ENCODE measurements at regions not wholly inside any gene's neighbourhood (a gene's known extent, or its start where the extent isn't known, plus 50 kb on each side); places are given as distances from the start of the nearest gene placed in this dataset.
"Not testable (repeated sequence)": the region's sequence is repeated elsewhere in the genome, so short reads cannot be mapped to it uniquely, and the experiment has no call there.

GRCh38 chr5:88085462-88085861 is 183.2 kb downstream of the TMEM161B start:
- Histone ChIP-seq H3K9me3 (no peaks in the 10 kb centered on the region), H3K4me1 (no peaks in the 10 kb centered on the region), H3K4me3 (no peak overlapping the region), H3K36me3 (no peaks in the 10 kb centered on the region), H3K27me3 (no peaks in the 10 kb centered on the region), H3K27ac (no peak overlapping the region)
- intact Hi-C loops (cut with DNase I; ENCODE audit: low total_unique reads) = no loop called here
- no peak for DNase-seq (ENCODE audit: low spot score in 2 of 2)
- no peak for TF ChIP-seq CTCF (IDR thresholded peaks at IDR 0.05)
- TF ChIP-seq POLR2AphosphoS5 (IDR thresholded peaks at IDR 0.05) = no peak
- TF ChIP-seq POLR2A (IDR thresholded peaks at IDR 0.05) = no peak

GRCh38 chr5:88081877-88082276 is 186.8 kb downstream of the TMEM161B start:
- TF ChIP-seq POLR2AphosphoS5 (IDR thresholded peaks at IDR 0.05) (no peak), CTCF (IDR thresholded peaks at IDR 0.05) (no peak), POLR2A (IDR thresholded peaks at IDR 0.05) (no peak)
- no peak overlapping the region for H3K4me3 ChIP-seq
- no peaks in the 10 kb centered on the region for H3K27me3 ChIP-seq
- intact Hi-C loops (cut with DNase I; ENCODE audit: low total_unique reads) = no loop called here
- H3K27ac ChIP-seq = no peak overlapping the region
- H3K9me3 ChIP-seq = peaks cover 0 to 13% of the 10 kb centered on the region in 2 donors
- no peaks in the 10 kb centered on the region for H3K36me3 ChIP-seq
- H3K4me1 ChIP-seq = no peaks in the 10 kb centered on the region
- no peak for DNase-seq (ENCODE audit: low spot score in 2 of 2)

- Histone ChIP-seq H3K9me3 (peaks cover 9 to 19% of the 10 kb centered on the region in 2 donors), H3K27me3 (no peaks in the 10 kb centered on the region), H3K4me1 (no peaks in the 10 kb centered on the region), H3K27ac (no peak overlapping the region), H3K36me3 (no peaks in the 10 kb centered on the region), H3K4me3 (no peak overlapping the region)
- intact Hi-C loops (cut with DNase I; ENCODE audit: low total_unique reads) = loop anchor here (5.0 kb wide), 1 partner anchor 53 kb away; no protein-coding TSS in a partner anchor
- DNase-seq (ENCODE audit: low spot score in 2 of 2) = no peak
- no peak for TF ChIP-seq POLR2A (IDR thresholded peaks at IDR 0.05)
- TF ChIP-seq POLR2AphosphoS5 (IDR thresholded peaks at IDR 0.05) = no peak
- no peak for TF ChIP-seq CTCF (IDR thresholded peaks at IDR 0.05)
These were observed 204.8 kb downstream of the TMEM161B start for GRCh38 chr5:88063813-88064212.

GRCh38 chr5:88060194-88060593 is 208.5 kb downstream of the TMEM161B start:
- no peak for TF ChIP-seq CTCF (IDR thresholded peaks at IDR 0.05)
- no peaks in the 10 kb centered on the region for H3K36me3 ChIP-seq
- H3K27ac ChIP-seq = no peak overlapping the region
- DNase-seq (ENCODE audit: low spot score in 2 of 2) = no peak
- intact Hi-C loops (cut with DNase I; ENCODE audit: low total_unique reads) = loop anchor here (5.0 kb wide), 1 partner anchor 57 kb away; no protein-coding TSS in a partner anchor
- H3K4me1 ChIP-seq = no peaks in the 10 kb centered on the region
- no peak overlapping the region for H3K4me3 ChIP-seq
- no peaks in the 10 kb centered on the region for H3K27me3 ChIP-seq
- peaks cover 9 to 19% of the 10 kb centered on the region in 2 donors for H3K9me3 ChIP-seq

GRCh38 chr5:88058625-88059024 is 210.0 kb downstream of the TMEM161B start:
- TF ChIP-seq CTCF (IDR thresholded peaks at IDR 0.05) = no peak
- TF ChIP-seq POLR2A (IDR thresholded peaks at IDR 0.05) = no peak
- no peaks in the 10 kb centered on the region for H3K27me3 ChIP-seq
- H3K9me3 ChIP-seq = peaks cover 9 to 19% of the 10 kb centered on the region in 2 donors
- DNase-seq (ENCODE audit: low spot score in 2 of 2) = no peak
- intact Hi-C loops (cut with DNase I; ENCODE audit: low total_unique reads) = no loop called here
- no peaks in the 10 kb centered on the region for H3K4me1 ChIP-seq
- H3K27ac ChIP-seq = no peak overlapping the region
- H3K4me3 ChIP-seq = no peak overlapping the region
- H3K36me3 ChIP-seq = no peaks in the 10 kb centered on the region

- intact Hi-C loops (cut with DNase I; ENCODE audit: low total_unique reads); H3K27me3 ChIP-seq; H3K36me3 ChIP-seq; H3K27ac ChIP-seq; H3K4me1 ChIP-seq; H3K4me3 ChIP-seq; DNase-seq (ENCODE audit: low spot score in 2 of 2); H3K9me3 ChIP-seq: not testable (repeated sequence)
These were observed 216.2 kb downstream of the TMEM161B start for GRCh38 chr5:88052468-88052867.

All from breast epithelium (tissue), 4 donors.